Ovary (tissue), 3 donors: ENCODE measurements at regions not wholly inside any gene's neighbourhood (a gene's known extent, or its start where the extent isn't known, plus 50 kb on each side); places are given as distances from the start of the nearest gene placed in this dataset.

ENCODE experiments used
- CTCF ChIP-seq, 3 donors: fragments of 450-650 bp in 2 of 3; fragments of 200-600 bp in 1 of 3; IDR thresholded peaks; one replicate each; pipeline versions ENCODE4 v1.5.1 to v1.8.0; 2016 to 2022; ENCODE audit warnings: antibody characterized with exemption in 3 of 3, mild to moderate bottlenecking in 1 of 3
- EP300 ChIP-seq: sonication (generic); formaldehyde crosslinking; IDR thresholded peaks from one replicate; pipeline ENCODE4 v1.6.1; 2017; ENCODE audit warnings: antibody characterized with exemption
- donor health status: DM: no; HTN: no; CAD: no.

GRCh38 chr6:169111203-169111602 is 142.4 kb downstream of the THBS2 start:
- TF ChIP-seq CTCF (IDR thresholded peaks at IDR 0.05) (no peak), EP300 (no peak)
